ENCODE measurements at regions not wholly inside any gene's neighbourhood (a gene's known extent, or its start where the extent isn't known, plus 50 kb on each side); places are given as distances from the start of the nearest gene placed in this dataset.

DNA sequence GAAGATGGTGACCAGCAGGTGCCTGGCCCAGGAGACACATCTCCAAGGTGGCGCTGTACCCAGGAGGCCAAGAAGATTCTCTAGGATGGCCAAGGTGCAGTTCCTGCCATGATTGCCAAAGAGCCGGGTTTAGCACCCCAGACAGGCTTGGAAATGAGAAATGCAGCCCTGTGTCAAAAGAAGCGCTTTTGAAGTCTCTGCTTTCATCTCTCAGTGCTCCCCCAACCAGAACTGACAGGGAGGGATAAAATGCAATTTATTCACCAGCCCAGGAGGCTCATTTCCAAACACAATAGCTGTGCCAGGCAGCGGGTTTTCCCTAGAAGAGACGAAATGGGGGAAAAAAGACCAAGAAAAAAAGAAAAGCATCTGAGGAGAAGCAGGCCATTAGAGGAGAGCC is 195.9 kb upstream of the NCAM1 start:
- H3K27me3 Mint-ChIP-seq (ENCODE audit: unreplicated experiment), result no peaks in the 10 kb centered on the region
- H3K9me3 Mint-ChIP-seq (ENCODE audit: unreplicated experiment), result no peaks in the 10 kb centered on the region
- no peak for DNase-seq (ENCODE audit: extremely low spot score, unreplicated experiment)
- H3K36me3 Mint-ChIP-seq (ENCODE audit: unreplicated experiment), result no peaks in the 10 kb centered on the region
- H3K4me1 Mint-ChIP-seq (ENCODE audit: unreplicated experiment), result no peaks in the 10 kb centered on the region
- H3K4me3 Mint-ChIP-seq (ENCODE audit: unreplicated experiment), result no peak overlapping the region
- TF ChIP-seq, protein P1, sequence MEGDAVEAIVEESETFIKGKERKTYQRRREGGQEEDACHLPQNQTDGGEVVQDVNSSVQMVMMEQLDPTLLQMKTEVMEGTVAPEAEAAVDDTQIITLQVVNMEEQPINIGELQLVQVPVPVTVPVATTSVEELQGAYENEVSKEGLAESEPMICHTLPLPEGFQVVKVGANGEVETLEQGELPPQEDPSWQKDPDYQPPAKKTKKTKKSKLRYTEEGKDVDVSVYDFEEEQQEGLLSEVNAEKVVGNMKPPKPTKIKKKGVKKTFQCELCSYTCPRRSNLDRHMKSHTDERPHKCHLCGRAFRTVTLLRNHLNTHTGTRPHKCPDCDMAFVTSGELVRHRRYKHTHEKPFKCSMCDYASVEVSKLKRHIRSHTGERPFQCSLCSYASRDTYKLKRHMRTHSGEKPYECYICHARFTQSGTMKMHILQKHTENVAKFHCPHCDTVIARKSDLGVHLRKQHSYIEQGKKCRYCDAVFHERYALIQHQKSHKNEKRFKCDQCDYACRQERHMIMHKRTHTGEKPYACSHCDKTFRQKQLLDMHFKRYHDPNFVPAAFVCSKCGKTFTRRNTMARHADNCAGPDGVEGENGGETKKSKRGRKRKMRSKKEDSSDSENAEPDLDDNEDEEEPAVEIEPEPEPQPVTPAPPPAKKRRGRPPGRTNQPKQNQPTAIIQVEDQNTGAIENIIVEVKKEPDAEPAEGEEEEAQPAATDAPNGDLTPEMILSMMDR (IDR thresholded peaks at IDR 0.05), result no peak
- H3K27ac Mint-ChIP-seq (ENCODE audit: unreplicated experiment), result no peak overlapping the region

DNA sequence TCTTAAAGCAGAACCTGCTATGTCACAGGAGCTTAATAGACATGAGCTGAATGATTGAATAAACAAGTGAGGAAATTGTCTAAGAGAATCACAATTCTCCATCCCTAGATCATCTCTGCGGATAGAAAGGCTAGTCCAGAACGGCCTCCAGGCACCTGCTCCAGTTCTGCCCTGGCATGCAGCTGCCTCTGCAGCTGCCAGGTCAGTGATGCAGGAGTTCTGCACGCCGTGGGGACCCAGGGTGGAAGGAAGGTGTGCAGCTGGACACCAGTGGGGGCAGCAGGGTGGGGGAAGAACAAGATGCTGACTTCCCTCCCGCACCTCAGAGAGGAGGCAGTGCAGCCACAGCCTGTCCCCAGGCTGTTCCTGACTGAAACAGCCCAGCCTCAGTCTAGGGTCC is 192.1 kb upstream of the NCAM1 start:
- Mint-ChIP-seq H3K27me3 (ENCODE audit: unreplicated experiment) (no peaks in the 10 kb centered on the region), H3K9me3 (ENCODE audit: unreplicated experiment) (no peaks in the 10 kb centered on the region), H3K4me3 (ENCODE audit: unreplicated experiment) (no peak overlapping the region), H3K27ac (ENCODE audit: unreplicated experiment) (no peak overlapping the region), H3K36me3 (ENCODE audit: unreplicated experiment) (no peaks in the 10 kb centered on the region), H3K4me1 (ENCODE audit: unreplicated experiment) (no peaks in the 10 kb centered on the region)
- TF ChIP-seq, protein P1 (IDR thresholded peaks at IDR 0.05), result no peak
- DNase-seq (ENCODE audit: extremely low spot score, unreplicated experiment), result no peak

DNA sequence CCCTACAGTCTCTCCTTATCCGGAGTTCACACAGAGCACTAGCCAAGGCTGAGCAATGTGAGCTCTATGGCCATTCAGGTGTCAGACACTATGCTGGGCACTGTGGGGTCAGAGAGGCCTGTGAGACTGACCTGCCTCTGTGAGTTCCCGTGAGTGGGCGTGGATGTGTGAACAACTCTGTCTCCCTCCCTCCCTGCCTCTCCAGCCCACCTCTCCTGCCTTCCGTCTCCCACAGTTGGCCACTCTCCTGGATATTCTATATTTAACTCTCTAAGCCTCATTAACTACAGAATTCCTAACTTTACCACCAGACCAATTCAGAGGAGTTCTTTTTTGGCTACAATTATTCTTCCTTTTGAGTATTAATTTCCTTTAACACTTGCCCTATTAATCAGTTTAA is 191.6 kb upstream of the NCAM1 start:
- no peaks in the 10 kb centered on the region for H3K9me3 Mint-ChIP-seq (ENCODE audit: unreplicated experiment)
- no peaks in the 10 kb centered on the region for H3K36me3 Mint-ChIP-seq (ENCODE audit: unreplicated experiment)
- TF ChIP-seq, protein P1 (IDR thresholded peaks at IDR 0.05), result no peak

DNA sequence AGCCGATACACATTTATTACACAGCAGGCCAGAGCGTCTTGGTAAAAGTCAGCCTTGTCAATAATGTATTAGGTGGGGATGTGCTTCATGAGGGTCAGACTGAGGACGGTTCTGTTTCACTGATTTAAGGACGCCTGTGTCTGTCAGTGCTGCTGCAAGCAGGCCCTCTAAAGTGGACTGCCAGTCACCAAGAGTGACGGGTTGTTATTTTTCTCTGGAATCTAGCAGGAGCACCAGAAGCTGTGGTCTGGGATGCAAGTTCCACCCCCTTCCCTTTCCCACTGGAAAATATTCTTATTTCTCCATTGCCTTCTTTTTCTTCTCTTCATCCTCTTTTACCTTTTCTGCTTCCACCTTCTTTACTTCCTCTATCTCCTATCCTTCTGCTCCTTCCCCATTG is 191.2 kb upstream of the NCAM1 start:
- TF ChIP-seq, protein P1 (IDR thresholded peaks at IDR 0.05), result no peak
- Mint-ChIP-seq H3K27me3 (ENCODE audit: unreplicated experiment) (no peaks in the 10 kb centered on the region), H3K27ac (ENCODE audit: unreplicated experiment) (no peak overlapping the region), H3K36me3 (ENCODE audit: unreplicated experiment) (no peaks in the 10 kb centered on the region), H3K4me3 (ENCODE audit: unreplicated experiment) (no peak overlapping the region), H3K4me1 (ENCODE audit: unreplicated experiment) (no peaks in the 10 kb centered on the region), H3K9me3 (ENCODE audit: unreplicated experiment) (no peaks in the 10 kb centered on the region)
- no peak for DNase-seq (ENCODE audit: extremely low spot score, unreplicated experiment)

More for the DNA sequence above, 191.6 kb upstream of the NCAM1 start:
- no peak overlapping the region for H3K4me3 Mint-ChIP-seq (ENCODE audit: unreplicated experiment)
- H3K4me1 Mint-ChIP-seq (ENCODE audit: unreplicated experiment), result no peaks in the 10 kb centered on the region
- H3K27ac Mint-ChIP-seq (ENCODE audit: unreplicated experiment), result no peak overlapping the region
- DNase-seq (ENCODE audit: extremely low spot score, unreplicated experiment), result no peak
- no peaks in the 10 kb centered on the region for H3K27me3 Mint-ChIP-seq (ENCODE audit: unreplicated experiment)

DNA sequence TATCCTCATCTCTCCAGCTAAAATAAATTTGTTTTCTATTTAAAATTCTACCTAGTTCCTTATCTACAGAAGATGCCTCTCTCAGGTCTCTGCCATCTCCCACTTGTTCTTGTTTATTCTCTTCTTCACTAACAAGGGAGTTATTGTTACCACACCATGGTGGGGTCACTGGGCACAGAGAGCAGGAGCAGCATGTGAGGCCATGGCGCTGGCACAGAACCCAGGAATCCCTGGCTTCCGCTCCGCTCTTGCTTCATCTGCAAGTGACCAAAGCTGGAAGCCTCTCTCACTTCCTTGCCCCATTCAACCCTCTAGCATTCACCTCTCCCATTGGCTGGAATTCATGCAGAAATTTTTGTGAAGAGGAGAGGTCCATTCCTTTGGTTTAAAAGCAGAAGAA is 190.7 kb upstream of the NCAM1 start:
- Mint-ChIP-seq H3K27ac (ENCODE audit: unreplicated experiment) (no peak overlapping the region), H3K4me1 (ENCODE audit: unreplicated experiment) (no peaks in the 10 kb centered on the region), H3K27me3 (ENCODE audit: unreplicated experiment) (no peaks in the 10 kb centered on the region), H3K4me3 (ENCODE audit: unreplicated experiment) (no peak overlapping the region), H3K9me3 (ENCODE audit: unreplicated experiment) (no peaks in the 10 kb centered on the region), H3K36me3 (ENCODE audit: unreplicated experiment) (no peaks in the 10 kb centered on the region)
- no peak for DNase-seq (ENCODE audit: extremely low spot score, unreplicated experiment)
- TF ChIP-seq, protein P1 (IDR thresholded peaks at IDR 0.05), result no peak
